ENCODE measurements at regions not wholly inside any gene's neighbourhood (a gene's known extent, or its start where the extent isn't known, plus 50 kb on each side); places are given as distances from the start of the nearest gene placed in this dataset.

GRCh38 chr6:66082914-66083313, 375.9 kb upstream of the EYS start:
- 93% methylated on average over 1 of the region's 1 CpG for WGBS
- no peaks in the 10 kb centered on the region for H3K4me1 ChIP-seq (replicated peaks)
- no peak overlapping the region for H3K27ac ChIP-seq
- H3K36me3 ChIP-seq = no peaks in the 10 kb centered on the region
- intact Hi-C loops (cut with DNase I) = no loop called here
- H3K4me3 ChIP-seq = no peak overlapping the region
- H3K27me3 ChIP-seq (replicated peaks; ENCODE audit: insufficient read depth) = no peaks in the 10 kb centered on the region
- TF ChIP-seq POLR2A (IDR thresholded peaks at IDR 0.05) (no peak), CTCF (IDR thresholded peaks at IDR 0.05) (no peak), POLR2AphosphoS5 (IDR thresholded peaks at IDR 0.05) (no peak)
- H3K9me3 ChIP-seq = no peaks in the 10 kb centered on the region
- no peak for DNase-seq (ENCODE audit: low spot score)

GRCh38 chr6:66068907-66069306, 361.9 kb upstream of the EYS start:
- Histone ChIP-seq H3K9me3 (no peaks in the 10 kb centered on the region), H3K27ac (no peak overlapping the region), H3K27me3 (replicated peaks; ENCODE audit: insufficient read depth) (no peaks in the 10 kb centered on the region), H3K4me1 (replicated peaks) (no peaks in the 10 kb centered on the region), H3K4me3 (no peak overlapping the region), H3K36me3 (no peaks in the 10 kb centered on the region)
- TF ChIP-seq CTCF (IDR thresholded peaks at IDR 0.05) (no peak), POLR2A (IDR thresholded peaks at IDR 0.05) (no peak), POLR2AphosphoS5 (IDR thresholded peaks at IDR 0.05) (no peak)
- DNase-seq (ENCODE audit: low spot score) = no peak
- intact Hi-C loops (cut with DNase I) = no loop called here

- Histone ChIP-seq H3K9me3 (no peaks in the 10 kb centered on the region), H3K4me1 (replicated peaks) (no peaks in the 10 kb centered on the region), H3K36me3 (no peaks in the 10 kb centered on the region), H3K27me3 (replicated peaks; ENCODE audit: insufficient read depth) (no peaks in the 10 kb centered on the region), H3K4me3 (no peak overlapping the region), H3K27ac (no peak overlapping the region)
- DNase-seq (ENCODE audit: low spot score) = no peak
- TF ChIP-seq CTCF (IDR thresholded peaks at IDR 0.05) (no peak), POLR2AphosphoS5 (IDR thresholded peaks at IDR 0.05) (no peak), POLR2A (IDR thresholded peaks at IDR 0.05) (no peak)
- intact Hi-C loops (cut with DNase I) = no loop called here
Measured at GRCh38 chr6:66068033-66068432, 361.0 kb upstream of the EYS start.

GRCh38 chr6:66065313-66065712, 358.3 kb upstream of the EYS start:
- H3K36me3 ChIP-seq = no peaks in the 10 kb centered on the region
- H3K27ac ChIP-seq = no peak overlapping the region
- intact Hi-C loops (cut with DNase I) = no loop called here
- TF ChIP-seq POLR2AphosphoS5 (IDR thresholded peaks at IDR 0.05) (no peak), POLR2A (IDR thresholded peaks at IDR 0.05) (no peak), CTCF (IDR thresholded peaks at IDR 0.05) (no peak)
- WGBS = 75% methylated on average over 1 of the region's 1 CpG
- no peak overlapping the region for H3K4me3 ChIP-seq
- no peaks in the 10 kb centered on the region for H3K27me3 ChIP-seq (replicated peaks; ENCODE audit: insufficient read depth)
- H3K4me1 ChIP-seq (replicated peaks) = no peaks in the 10 kb centered on the region
- no peak for DNase-seq (ENCODE audit: low spot score)
- no peaks in the 10 kb centered on the region for H3K9me3 ChIP-seq

GRCh38 chr6:66057034-66057433, 350.0 kb upstream of the EYS start:
- H3K27me3 ChIP-seq (replicated peaks; ENCODE audit: insufficient read depth) = no peaks in the 10 kb centered on the region
- intact Hi-C loops (cut with DNase I) = no loop called here
- no peak for DNase-seq (ENCODE audit: low spot score)
- H3K9me3 ChIP-seq = no peaks in the 10 kb centered on the region
- WGBS = 85% methylated on average over 1 of the region's 1 CpG
- no peak overlapping the region for H3K4me3 ChIP-seq
- H3K36me3 ChIP-seq = no peaks in the 10 kb centered on the region
- no peak overlapping the region for H3K27ac ChIP-seq
- TF ChIP-seq CTCF (IDR thresholded peaks at IDR 0.05) = no peak
- H3K4me1 ChIP-seq (replicated peaks) = no peaks in the 10 kb centered on the region

All from prostate gland (tissue), 2 donors.